HG03565 (cell line): ENCODE measurements at regions not wholly inside any gene's neighbourhood (a gene's known extent, or its start where the extent isn't known, plus 50 kb on each side); places are given as distances from the start of the nearest gene placed in this dataset.

ENCODE experiments used
- ATAC-seq: cut with Tn5 transposase; IDR thresholded peaks from one replicate; pipeline ENCODE4 v1.9.1; 2021; ENCODE audit warnings: mild to moderate bottlenecking, moderate library complexity; ENCODE audit not compliant: unreplicated experiment

GRCh38 chr2:18684206-18685038 lies 95.1 kb upstream of the NT5C1B start:
- no peak for ATAC-seq

DNA sequence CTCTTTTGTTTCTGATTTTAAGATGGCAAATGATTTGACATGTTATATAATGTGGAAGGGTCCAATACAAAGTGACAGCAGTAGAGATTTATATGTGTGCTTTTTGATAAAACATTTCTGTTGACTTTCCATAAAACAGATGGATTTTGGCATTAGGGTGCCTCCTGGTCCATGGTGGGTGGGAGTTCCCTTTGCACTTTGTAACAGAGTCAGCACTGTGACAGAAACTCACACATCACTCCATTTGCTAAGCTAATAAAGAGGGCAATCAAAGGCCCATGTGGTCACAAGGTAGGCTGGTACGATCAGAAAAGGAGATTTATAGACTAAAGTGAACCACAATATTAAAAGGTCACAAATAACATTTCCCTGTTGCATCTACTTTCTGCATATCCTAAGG lies 93.3 kb upstream of the NT5C1B start:
- ATAC-seq, result no peak

DNA sequence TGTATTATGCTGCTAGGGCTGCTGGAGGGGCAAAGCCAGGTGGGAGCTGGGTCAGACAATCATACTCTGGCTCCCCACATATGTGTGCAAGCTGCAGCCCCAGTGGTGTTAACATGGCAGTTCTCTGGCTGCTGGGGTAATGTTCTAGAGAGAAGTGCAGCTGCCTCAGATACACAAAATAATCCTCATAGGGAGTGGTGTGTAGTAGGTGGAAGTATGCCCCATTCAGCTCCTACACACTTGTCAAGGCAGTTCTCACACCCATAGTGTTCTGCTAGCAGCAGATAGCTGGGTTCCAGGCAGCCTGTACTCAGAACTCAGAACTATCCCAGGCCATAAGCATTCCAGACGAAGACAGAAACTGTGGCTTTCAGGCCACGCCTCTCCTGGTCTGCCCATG lies 87.9 kb upstream of the NT5C1B start:
- no peak for ATAC-seq

DNA sequence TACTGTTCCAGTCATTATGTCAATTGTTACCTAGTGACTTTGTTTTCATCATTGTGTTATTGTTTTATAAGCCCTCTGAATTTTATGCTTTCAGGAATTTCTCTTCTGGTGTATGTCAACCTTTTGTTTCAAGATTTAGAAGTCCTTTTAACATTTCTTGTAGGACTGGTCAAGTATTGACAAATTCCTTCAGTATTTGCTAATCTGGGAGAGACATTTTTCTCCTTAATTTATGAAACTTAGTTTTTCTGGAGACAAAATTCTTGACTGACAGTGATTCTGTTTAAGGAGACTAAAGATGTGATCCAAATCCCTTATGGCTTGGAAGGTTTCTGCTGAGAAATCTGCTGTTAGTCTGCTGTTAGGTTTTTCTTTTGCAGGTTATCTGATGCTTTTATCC lies 84.9 kb upstream of the NT5C1B start:
- no peak for ATAC-seq

DNA sequence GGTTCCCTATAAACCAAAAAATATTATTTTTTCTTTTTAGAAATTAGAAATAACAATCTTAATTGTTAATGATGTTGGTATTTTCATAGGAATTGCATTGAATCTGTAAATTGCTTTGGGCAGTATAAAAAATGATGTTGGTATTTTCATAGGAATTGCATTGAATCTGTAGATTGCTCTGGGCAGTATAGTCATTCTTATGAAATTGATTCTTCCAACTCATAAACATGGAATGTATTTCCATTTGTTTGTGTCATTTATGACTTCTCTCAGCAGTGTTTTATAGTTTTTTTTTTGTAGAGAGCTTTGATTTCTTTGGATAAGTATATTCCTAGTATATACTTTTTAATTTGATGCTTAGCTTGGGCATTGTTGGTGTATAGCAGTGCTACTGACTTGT lies 82.0 kb upstream of the NT5C1B start:
- no peak for ATAC-seq

DNA sequence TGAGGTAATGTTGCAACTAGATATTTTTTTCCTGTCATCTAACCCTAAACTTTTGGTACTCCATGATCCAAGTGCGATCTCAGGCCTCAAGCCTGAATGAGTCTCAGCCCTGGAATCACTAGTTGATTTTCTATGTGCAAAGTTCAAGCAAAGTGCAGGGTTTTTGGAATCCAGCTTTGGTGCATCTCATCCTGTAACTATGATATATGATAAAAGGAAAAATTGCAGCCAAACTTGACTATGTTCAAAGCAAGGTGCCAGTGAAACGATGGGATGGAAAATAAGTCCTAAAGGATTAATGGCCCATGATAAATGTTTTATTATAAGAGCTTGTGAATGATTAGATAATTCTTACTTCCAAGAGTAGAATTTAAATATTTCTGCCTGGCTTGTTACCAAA lies 78.9 kb upstream of the NT5C1B start:
- no peak for ATAC-seq

DNA sequence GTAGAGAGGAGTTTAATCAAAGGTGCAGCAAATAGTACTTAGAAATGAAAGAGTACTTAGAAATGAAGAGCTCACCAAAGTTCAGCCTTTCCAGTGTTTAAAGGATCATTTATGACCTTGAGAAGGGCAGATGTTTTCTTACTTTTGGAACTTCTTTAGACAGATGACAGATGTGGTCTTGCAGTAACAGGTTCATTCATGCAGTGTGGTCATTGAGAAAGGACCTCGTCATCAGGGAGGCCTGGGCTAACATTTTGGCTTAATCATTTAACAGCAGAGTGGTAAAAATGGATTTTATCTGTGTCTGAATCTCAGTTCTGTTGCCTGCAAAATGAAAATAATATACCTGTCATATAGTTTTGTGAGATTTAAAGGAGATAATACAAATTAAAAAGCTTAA lies 75.1 kb upstream of the NT5C1B start:
- ATAC-seq, result no peak

GRCh38 chr2:18663861-18664260 lies 74.5 kb upstream of the NT5C1B start:
- ATAC-seq, result no peak

GRCh38 chr2:18662689-18663088 lies 73.3 kb upstream of the NT5C1B start:
- ATAC-seq, result no peak

- no peak for ATAC-seq
Measured at GRCh38 chr2:18659915-18660314, 70.5 kb upstream of the NT5C1B start.

- no peak for ATAC-seq
Measured at GRCh38 chr2:18656048-18656447, 66.7 kb upstream of the NT5C1B start.

- no peak for ATAC-seq
Measured at GRCh38 chr2:18651842-18652774, 62.7 kb upstream of the NT5C1B start.

- no peak for ATAC-seq
Measured at GRCh38 chr2:18650221-18650620, 60.9 kb upstream of the NT5C1B start.

DNA sequence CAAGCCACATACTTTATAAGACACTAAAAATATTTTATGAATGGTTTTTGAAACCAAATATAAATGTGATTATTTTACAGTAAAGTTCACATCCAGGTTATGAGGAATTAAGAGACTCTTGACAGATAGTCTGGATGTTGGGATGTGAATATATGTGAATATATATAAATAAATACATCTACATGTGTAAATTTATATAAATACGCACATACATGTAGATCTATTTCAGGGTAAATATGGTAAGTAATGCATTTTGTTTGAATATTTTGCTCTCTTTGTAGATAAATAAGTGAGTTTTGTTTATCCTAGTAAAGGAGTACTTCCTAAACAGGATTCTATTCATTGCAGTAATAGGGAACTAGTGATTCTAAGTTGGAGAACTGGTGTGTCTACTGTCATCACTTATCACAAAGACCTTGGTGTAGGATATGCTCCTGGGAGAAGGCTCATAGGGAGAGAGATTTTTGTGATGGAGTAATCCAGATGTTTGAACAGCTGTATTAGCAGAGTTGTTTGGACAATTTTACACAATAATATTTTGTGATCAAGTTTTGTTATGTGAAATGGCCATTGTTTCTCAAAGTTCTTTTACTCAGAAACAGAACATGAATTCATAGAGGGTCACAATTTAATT lies 60.2 kb upstream of the NT5C1B start:
- ATAC-seq, result no peak

DNA sequence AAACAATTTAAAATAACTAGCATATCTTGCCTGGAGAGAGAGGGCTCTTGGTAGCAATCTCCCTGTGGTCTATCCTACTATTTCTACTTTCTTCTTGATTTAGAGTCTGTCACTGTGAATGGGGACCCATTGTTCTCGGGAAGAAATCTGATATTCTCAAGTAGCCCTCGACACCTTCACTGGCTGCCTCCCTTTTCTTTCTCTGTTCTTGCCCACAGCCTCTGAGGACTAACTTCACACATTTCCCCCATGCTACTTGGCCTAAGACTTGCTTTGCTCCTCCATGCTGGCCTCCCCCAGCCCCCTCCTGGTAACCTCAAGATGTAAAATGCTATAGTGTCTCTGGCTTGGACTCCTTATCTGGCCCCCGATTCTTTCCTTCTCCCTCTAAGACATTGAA lies 58.8 kb upstream of the NT5C1B start:
- no peak for ATAC-seq

DNA sequence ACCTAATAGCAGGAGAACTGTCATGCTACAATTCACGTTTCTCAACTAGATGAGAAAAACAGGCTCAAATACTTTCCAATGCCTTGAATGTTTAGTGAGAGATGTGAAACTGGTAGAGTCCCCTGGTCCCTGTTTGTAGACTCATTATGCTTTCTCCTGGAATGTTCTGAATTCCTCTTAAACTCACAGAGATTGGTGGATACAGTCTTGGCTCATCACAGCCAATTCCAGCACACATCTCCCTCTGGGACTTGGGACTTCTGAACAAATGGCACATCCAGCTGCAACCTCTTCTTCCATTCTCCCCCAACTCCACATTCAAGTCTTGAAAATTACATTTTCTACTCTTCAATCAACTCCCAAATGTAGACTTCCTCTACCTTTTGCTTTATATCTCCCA lies 58.4 kb upstream of the NT5C1B start:
- ATAC-seq, result no peak

GRCh38 chr2:18645315-18645714 lies 55.9 kb upstream of the NT5C1B start:
- no peak for ATAC-seq

DNA sequence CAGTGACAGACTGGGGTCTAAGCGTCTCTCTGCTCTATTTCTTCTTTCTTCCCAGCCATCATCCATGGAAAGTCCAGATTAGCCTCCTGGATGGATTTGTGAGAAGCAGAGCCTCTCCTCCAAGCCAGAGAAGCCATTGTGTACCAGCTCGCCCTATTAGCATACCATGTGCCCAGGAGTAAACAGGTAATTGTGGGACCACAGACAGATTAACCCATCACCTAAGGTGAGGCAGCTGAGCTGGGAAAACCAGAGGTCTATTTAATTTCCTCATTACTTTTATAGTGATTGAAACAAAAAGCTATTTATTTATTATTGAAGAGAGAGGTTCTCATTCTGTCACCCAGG lies 54.7 kb upstream of the NT5C1B start:
- ATAC-seq, result no peak

DNA sequence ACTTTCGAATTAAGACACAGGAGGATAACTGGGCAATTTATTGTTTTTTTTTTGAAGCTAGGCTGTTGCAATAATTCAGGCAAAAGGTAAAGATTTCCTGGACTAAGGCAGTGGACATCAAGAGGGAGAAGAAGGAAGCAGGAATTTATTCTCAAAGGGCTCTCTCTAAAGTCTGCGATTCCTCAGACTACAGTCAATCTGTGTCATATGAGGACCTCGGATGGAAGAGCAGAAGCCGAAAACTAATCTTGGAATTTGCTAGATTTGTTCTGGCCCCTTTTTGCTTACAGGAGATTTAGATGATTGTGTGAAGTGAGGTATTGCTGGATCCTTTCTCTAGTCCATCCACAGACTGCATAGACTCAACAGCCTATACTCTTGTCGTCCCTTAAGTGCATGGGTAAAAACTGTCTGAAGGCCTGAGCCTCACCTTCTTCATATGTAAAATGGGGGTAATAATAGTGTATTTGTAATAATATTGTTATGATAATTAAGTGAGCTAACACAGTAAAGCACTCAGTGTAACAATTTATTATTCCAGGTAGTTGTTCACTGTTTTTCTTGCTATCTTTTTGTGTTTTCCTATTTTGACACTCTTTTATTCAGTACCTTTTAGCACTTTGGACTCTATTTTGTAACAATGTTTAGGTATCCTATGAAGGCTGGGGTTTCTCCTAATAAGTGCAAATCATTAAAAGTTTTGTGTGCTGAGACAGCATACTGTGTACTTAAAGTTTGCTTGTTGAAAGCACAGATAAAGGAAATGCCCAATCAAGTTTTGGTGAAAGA lies 54.2 kb upstream of the NT5C1B start:
- ATAC-seq, result no peak

GRCh38 chr2:18641823-18642222 lies 52.5 kb upstream of the NT5C1B start:
- ATAC-seq, result no peak
